DND-41 (cell line): ENCODE measurements at regions not wholly inside any gene's neighbourhood (a gene's known extent, or its start where the extent isn't known, plus 50 kb on each side); places are given as distances from the start of the nearest gene placed in this dataset.

Experiments used
- ATAC-seq: fragments of 200-7000 bp; cut with Tn5 transposase; 3 replicates; pipeline ENCODE4 v1.9.1; 2021; ENCODE audit warnings: low read depth; ENCODE audit not compliant: insufficient read depth
- DNase-seq: peaks from one replicate; pipeline ENCODE4 v3.0.0-alpha.2; 2020
- H2AFZ ChIP-seq: 2 replicates; pipeline ENCODE4 v1.6.0; 2012; ENCODE audit warnings: low read depth, low read length
- H3K27ac ChIP-seq: 2 replicates; pipeline ENCODE4 v1.5.1; 2012; ENCODE audit warnings: low read length, inconsistent platforms
- H3K27me3 ChIP-seq: fragments of 200-600 bp; sonication (generic); 2 replicates; pipeline ENCODE4 v1.6.0; 2012; ENCODE audit warnings: low read length, mild to moderate bottlenecking, inconsistent platforms; ENCODE audit not compliant: insufficient read depth, poor library complexity
- H3K36me3 ChIP-seq: 2 replicates; pipeline ENCODE4 v1.5.1; 2012; ENCODE audit warnings: low read length, inconsistent platforms; ENCODE audit not compliant: insufficient read depth
- H3K4me1 ChIP-seq: 2 replicates; pipeline ENCODE4 v1.5.1; 2012; ENCODE audit warnings: mild to moderate bottlenecking, low read length; ENCODE audit not compliant: insufficient read depth
- H3K4me2 ChIP-seq: 2 replicates; pipeline ENCODE4 v1.6.0; 2012; ENCODE audit warnings: mild to moderate bottlenecking, moderate library complexity, low read length, inconsistent platforms; ENCODE audit not compliant: insufficient read depth
- H3K4me3 ChIP-seq, 2 experiments: fragments of 200-600 bp in 1 of 2; shearing (Covaris generic) in 1 of 2; 2 replicates each; pipeline ENCODE4 v1.5.1; 2012 to 2016; ENCODE audit warnings: inconsistent platforms in 2 of 2, low read length in 2 of 2, mild to moderate bottlenecking in 2 of 2, low read depth in 1 of 2, moderate library complexity in 1 of 2
- H3K79me2 ChIP-seq: 2 replicates; pipeline ENCODE4 v1.6.0; 2012; ENCODE audit warnings: low read length, inconsistent platforms; ENCODE audit not compliant: insufficient read depth
- H3K9ac ChIP-seq: 2 replicates; pipeline ENCODE4 v1.6.0; 2012; ENCODE audit warnings: low read depth, mild to moderate bottlenecking, inconsistent platforms, low read length, moderate library complexity
- H3K9me3 ChIP-seq: 2 replicates; pipeline ENCODE4 v1.5.1; 2012; ENCODE audit warnings: low read length, moderate library complexity, mild to moderate bottlenecking, inconsistent platforms; ENCODE audit not compliant: insufficient read depth, severe bottlenecking
- H4K20me1 ChIP-seq: 2 replicates; pipeline ENCODE4 v1.6.0; 2012; ENCODE audit warnings: low read length; ENCODE audit not compliant: insufficient read depth
- EZH2 ChIP-seq: IDR thresholded peaks from 3 replicates; pipeline ENCODE4 v1.6.1; 2012; ENCODE audit warnings: borderline replicate concordance, low read depth, mild to moderate bottlenecking, moderate library complexity, low read length, inconsistent platforms; ENCODE audit not compliant: severe bottlenecking
- TF ChIP-seq, protein P1 (sequence below): IDR thresholded peaks from 2 replicates; pipeline ENCODE4 v1.5.1; 2012; ENCODE audit warnings: borderline replicate concordance, low read length, moderate library complexity, mild to moderate bottlenecking; ENCODE audit not compliant: poor library complexity, severe bottlenecking; ENCODE audit errors: extremely low read depth

DNA sequence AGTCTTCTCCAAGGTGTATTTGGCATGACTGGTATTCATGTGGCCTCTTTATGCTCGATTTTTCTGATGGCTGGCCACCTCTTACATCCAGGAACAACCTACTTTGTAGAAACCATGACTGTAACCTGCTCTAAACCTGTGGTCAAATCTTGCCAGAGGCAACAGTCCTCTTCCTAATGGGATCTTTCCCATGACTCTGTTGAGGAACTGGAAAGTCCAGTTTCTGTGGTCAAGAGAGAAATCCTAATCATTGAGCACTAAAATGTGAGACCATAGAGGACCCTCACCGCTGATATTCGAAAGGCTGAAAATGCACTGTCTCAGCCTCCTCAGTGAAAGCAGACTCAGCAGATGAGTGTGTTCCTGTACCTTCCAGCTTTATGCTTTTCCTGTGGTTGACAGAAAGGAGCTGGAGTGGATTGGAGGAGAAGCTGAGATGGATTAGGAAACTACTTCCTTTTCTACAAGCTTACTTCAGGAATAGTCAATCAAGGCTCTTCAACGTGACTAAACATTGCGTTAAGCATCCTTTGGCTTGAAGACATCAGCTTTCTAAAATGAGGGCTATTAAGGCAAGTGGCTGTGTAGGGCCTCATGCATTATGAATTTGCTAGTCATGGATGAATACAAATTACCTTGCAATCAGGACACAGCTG, 69.7 kb upstream of the DAPK1 start:
- DNase-seq, result no peak
- Histone ChIP-seq H3K4me2 (no peak overlapping the region), H3K9ac (no peak overlapping the region), H2AFZ (no peak overlapping the region), H4K20me1 (no peaks in the 10 kb centered on the region), H3K36me3 (no peaks in the 10 kb centered on the region), H3K79me2 (no peaks in the 10 kb centered on the region), H3K9me3 (no peaks in the 10 kb centered on the region), H3K4me1 (no peaks in the 10 kb centered on the region), H3K4me3 (no peak overlapping the region), H3K27ac (no peak overlapping the region), H3K27me3 (no peaks in the 10 kb centered on the region)
- ATAC-seq, result no peak
- TF ChIP-seq EZH2, result no peak
- TF ChIP-seq, protein P1, sequence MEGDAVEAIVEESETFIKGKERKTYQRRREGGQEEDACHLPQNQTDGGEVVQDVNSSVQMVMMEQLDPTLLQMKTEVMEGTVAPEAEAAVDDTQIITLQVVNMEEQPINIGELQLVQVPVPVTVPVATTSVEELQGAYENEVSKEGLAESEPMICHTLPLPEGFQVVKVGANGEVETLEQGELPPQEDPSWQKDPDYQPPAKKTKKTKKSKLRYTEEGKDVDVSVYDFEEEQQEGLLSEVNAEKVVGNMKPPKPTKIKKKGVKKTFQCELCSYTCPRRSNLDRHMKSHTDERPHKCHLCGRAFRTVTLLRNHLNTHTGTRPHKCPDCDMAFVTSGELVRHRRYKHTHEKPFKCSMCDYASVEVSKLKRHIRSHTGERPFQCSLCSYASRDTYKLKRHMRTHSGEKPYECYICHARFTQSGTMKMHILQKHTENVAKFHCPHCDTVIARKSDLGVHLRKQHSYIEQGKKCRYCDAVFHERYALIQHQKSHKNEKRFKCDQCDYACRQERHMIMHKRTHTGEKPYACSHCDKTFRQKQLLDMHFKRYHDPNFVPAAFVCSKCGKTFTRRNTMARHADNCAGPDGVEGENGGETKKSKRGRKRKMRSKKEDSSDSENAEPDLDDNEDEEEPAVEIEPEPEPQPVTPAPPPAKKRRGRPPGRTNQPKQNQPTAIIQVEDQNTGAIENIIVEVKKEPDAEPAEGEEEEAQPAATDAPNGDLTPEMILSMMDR, result no peak

DNA sequence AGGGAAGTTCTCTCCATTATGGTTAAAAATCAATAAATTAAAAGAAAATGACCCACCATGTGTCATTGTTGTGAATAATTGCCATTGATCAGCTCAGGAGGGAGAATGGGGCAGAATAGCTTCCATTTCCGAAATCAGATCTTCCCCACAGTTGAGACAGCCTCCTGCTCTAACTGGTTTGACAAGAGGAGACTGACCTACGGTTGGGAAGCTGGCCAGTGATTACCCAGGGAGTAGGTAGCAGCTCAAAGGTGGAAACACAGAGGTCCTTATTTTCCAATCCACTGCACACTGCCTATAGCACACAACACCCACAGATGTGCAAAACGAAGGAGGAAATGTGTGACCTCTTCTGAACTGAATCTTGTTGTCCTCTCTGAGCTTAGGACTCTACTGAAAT, 69.0 kb upstream of the DAPK1 start:
- no peak overlapping the region for H3K27ac ChIP-seq
- no peak overlapping the region for H3K4me2 ChIP-seq
- TF ChIP-seq, protein P1, result no peak
- TF ChIP-seq EZH2, result no peak
- H2AFZ ChIP-seq, result no peak overlapping the region
- H3K4me3 ChIP-seq, result no peak overlapping the region
- H3K9ac ChIP-seq, result no peak overlapping the region
- no peak for ATAC-seq
- H3K79me2 ChIP-seq, result no peaks in the 10 kb centered on the region
- H3K27me3 ChIP-seq, result no peaks in the 10 kb centered on the region
- no peaks in the 10 kb centered on the region for H3K9me3 ChIP-seq
- H3K4me1 ChIP-seq, result no peaks in the 10 kb centered on the region
- H4K20me1 ChIP-seq, result no peaks in the 10 kb centered on the region
- DNase-seq, result no peak
- no peaks in the 10 kb centered on the region for H3K36me3 ChIP-seq

DNA sequence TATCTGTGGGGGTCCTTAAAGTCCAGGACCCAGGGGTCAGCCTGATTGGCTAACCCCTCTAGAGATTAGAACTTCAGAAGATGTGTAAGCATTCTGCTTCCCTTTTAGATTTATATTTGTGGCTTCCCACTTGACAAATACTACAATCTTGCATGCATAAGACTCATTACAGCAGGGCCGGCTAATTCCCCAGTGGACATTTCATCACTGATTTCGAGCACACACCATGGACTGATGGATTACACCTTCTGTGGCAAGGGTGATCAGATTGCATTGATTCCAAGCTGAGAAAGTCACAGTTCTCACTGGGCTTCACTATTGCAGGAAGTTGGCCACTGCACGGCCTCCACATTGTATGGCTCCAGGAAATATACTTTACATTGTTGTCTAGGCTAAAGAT, 65.8 kb upstream of the DAPK1 start:
- no peaks in the 10 kb centered on the region for H3K27me3 ChIP-seq
- no peak overlapping the region for H3K4me2 ChIP-seq
- H3K27ac ChIP-seq, result no peak overlapping the region
- H3K9me3 ChIP-seq, result no peaks in the 10 kb centered on the region
- H2AFZ ChIP-seq, result no peak overlapping the region
- H3K4me1 ChIP-seq, result no peaks in the 10 kb centered on the region
- no peaks in the 10 kb centered on the region for H3K36me3 ChIP-seq
- no peaks in the 10 kb centered on the region for H4K20me1 ChIP-seq
- no peaks in the 10 kb centered on the region for H3K79me2 ChIP-seq
- H3K4me3 ChIP-seq, result no peak overlapping the region
- ATAC-seq, result no peak
- DNase-seq, result no peak
- TF ChIP-seq EZH2, result no peak
- TF ChIP-seq, protein P1, result no peak
- no peak overlapping the region for H3K9ac ChIP-seq

DNA sequence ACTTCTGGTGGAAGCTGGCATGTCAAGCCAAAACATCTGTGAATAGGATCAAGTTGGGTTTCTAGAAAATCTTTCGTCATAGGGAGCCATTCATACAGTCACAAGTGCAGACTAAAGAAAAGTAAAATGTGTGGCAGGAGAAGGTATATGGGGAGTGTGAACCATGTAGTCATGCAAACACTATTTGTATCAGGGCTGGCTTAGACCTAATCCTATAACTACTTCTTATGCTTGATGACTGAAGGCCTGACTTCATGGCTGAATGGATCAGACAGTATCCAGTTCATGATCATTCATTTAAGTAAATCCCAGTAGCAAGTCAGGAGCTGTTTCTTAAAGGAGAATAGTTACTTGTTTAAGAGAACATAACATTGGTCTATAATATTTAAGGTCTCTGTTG, 63.8 kb upstream of the DAPK1 start:
- Histone ChIP-seq H2AFZ (no peak overlapping the region), H3K9ac (no peak overlapping the region), H3K4me2 (no peak overlapping the region), H3K27me3 (no peaks in the 10 kb centered on the region), H3K9me3 (no peaks in the 10 kb centered on the region), H3K79me2 (no peaks in the 10 kb centered on the region), H3K27ac (no peak overlapping the region), H4K20me1 (no peaks in the 10 kb centered on the region), H3K4me1 (no peaks in the 10 kb centered on the region), H3K4me3 (no peak overlapping the region), H3K36me3 (no peaks in the 10 kb centered on the region)
- no peak for ATAC-seq
- DNase-seq, result no peak
- no peak for TF ChIP-seq EZH2
- TF ChIP-seq, protein P1, result no peak
